Naive B cell (primary cell): ENCODE measurements at regions not wholly inside any gene's neighbourhood (a gene's known extent, or its start where the extent isn't known, plus 50 kb on each side); places are given as distances from the start of the nearest gene placed in this dataset.

Source experiments
- ATAC-seq, 2 donors: fragments of 150-1000 bp; cut with Tn5 transposase; 2 replicates each; pipeline ENCODE4 v1.10.0; 2021; ENCODE audit warnings: low read depth in 2 of 2, mild to moderate bottlenecking in 2 of 2, moderate library complexity in 2 of 2
- DNase-seq: peaks from one replicate; pipeline ENCODE4 v3.0.0; 2022
- H3K27ac Mint-ChIP-seq, 6 donors: one replicate each; pipeline ENCODE4 v1.8.0; 2020 to 2022; ENCODE audit warnings: mild to moderate bottlenecking in 6 of 6, mixed read lengths in 6 of 6, moderate library complexity in 5 of 6, inconsistent platforms in 2 of 6
- H3K27me3 Mint-ChIP-seq, 3 donors: one replicate each; pipeline ENCODE4 v1.8.0; 2021 to 2022; ENCODE audit warnings: mixed read lengths in 3 of 3, mild to moderate bottlenecking in 1 of 3
- H3K36me3 Mint-ChIP-seq, 2 donors: one replicate each; pipeline ENCODE4 v1.8.0; 2020 to 2022; ENCODE audit warnings: mixed read lengths in 2 of 2, inconsistent platforms in 1 of 2, mild to moderate bottlenecking in 1 of 2
- H3K4me1 Mint-ChIP-seq, 3 donors: one replicate each; pipeline ENCODE4 v1.8.0; 2020 to 2022; ENCODE audit warnings: mixed read lengths in 3 of 3, inconsistent platforms in 1 of 3, mild to moderate bottlenecking in 1 of 3, moderate library complexity in 1 of 3
- H3K4me3 Mint-ChIP-seq, 8 donors: one replicate each; pipeline ENCODE4 v1.8.0; 2020 to 2022; ENCODE audit warnings: mild to moderate bottlenecking in 8 of 8, mixed read lengths in 8 of 8, moderate library complexity in 8 of 8, inconsistent platforms in 2 of 8
- H3K9me3 Mint-ChIP-seq, 7 donors: one replicate each; pipeline ENCODE4 v1.8.0; 2020 to 2022; ENCODE audit warnings: mixed read lengths in 7 of 7, mild to moderate bottlenecking in 5 of 7, inconsistent platforms in 2 of 7, moderate library complexity in 1 of 7

DNA sequence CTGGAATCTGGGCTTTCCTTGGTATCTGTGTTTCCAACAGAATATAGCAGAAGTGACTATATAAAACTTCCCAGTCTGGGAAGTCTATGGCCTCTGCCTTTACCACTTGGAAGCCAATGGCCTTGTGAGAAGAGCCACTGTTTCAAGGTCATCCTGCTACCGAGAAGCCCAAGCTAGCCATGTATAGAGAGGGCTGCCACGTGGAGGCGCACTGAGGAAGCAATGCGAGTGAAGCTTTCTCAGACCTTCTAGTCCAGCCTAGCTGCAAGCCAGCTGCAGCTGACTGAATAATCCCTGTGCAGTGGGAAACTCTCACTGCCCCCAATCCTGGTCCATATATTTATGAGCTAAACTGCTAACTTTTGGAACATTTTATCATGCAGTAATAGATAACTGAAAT lies 661.8 kb upstream of the RIOK2 start:
- DNase-seq (no peak), ATAC-seq (no peak)
- H3K4me1 Mint-ChIP-seq = no peaks in the 10 kb centered on the region
- peaks cover 0 to 6% (median 2%) of the 10 kb centered on the region in 7 donors for H3K9me3 Mint-ChIP-seq
- H3K4me3 Mint-ChIP-seq = no peak overlapping the region
- no peak overlapping the region for H3K27ac Mint-ChIP-seq
- H3K36me3 Mint-ChIP-seq = peaks cover 0 to 4% of the 10 kb centered on the region in 2 donors
- H3K27me3 Mint-ChIP-seq = no peaks in the 10 kb centered on the region

DNA sequence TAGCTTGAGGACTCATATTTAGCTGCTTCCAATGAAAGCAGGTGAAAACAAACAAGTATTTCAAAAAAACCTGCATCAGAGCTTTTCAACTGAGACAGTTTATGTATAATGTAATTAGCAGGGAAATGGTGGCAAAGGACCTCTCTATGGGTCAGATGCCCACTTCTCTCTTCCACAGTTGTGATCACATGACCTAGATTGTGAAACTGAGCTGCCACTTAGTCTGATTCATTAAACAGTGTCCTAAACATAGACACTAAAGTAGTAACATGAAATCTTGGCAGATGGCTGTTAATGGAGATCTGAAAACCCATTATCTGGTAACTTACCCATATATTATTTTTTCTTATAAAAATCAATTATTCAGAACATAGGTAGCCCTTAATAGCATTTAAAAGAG lies 663.6 kb upstream of the RIOK2 start:
- Mint-ChIP-seq H3K27me3 (no peaks in the 10 kb centered on the region), H3K4me3 (no peak overlapping the region)

DNA sequence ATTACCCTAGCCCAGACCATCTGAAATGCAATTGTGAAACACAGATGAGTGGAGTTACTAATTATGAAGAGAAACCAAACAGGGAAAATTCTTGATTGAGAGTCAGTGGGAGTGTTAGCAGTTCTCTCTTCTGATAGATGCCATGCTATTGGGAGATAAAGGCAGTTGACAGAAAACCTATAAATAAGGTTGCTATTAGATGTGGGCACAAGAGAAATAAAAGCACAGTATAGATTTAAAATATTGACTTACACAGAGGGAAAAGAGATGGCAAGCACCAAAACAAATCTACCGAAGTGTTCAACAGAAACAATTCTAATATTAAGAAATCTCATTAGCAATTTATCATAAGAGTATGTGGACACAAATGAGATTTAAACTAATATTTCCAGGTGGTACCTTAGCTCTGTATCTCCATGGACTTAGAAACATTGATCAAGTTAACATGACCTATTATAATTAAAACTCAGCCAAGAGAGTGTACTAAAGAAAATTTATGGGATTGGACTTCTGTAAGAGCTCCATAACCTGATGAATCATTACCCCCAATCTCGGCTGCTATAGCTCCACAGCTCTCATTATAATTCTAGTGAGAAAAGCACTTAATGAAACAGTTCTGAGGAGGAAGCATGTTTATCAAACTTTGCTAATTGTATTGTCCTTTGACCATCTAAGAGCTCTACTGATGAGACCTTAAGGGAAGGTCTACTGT lies 665.0 kb upstream of the RIOK2 start:
- DNase-seq = no peak
- no peak overlapping the region for H3K27ac Mint-ChIP-seq
- no peak for ATAC-seq

More for the DNA sequence above, 663.6 kb upstream of the RIOK2 start:
- H3K9me3 Mint-ChIP-seq = peaks cover 0 to 12% (median 7%) of the 10 kb centered on the region in 7 donors
- ATAC-seq (no peak), DNase-seq (no peak)
- H3K36me3 Mint-ChIP-seq = peaks cover 0 to 4% of the 10 kb centered on the region in 2 donors
- H3K27ac Mint-ChIP-seq = no peak overlapping the region
- no peaks in the 10 kb centered on the region for H3K4me1 Mint-ChIP-seq

DNA sequence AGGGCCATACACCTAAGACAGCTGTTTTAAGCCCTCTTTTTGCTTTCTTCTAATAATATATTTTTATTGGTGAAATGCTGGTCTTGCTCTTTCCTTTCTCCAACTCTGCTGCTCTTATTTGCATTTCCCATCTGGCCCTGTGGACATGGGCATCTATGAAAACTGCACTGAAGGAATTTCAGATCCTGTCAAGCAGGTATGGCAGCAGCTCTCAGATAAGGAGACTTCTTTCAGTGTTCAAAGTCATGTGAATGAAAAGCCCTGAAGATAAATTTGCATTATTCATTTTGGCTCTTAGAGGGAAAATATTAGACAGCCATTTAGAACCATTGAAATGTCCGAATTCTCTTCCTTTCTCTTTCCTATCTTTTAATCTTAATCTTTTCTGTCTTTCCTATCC lies 668.0 kb upstream of the RIOK2 start:
- Mint-ChIP-seq H3K27me3 (no peaks in the 10 kb centered on the region), H3K4me3 (no peak overlapping the region), H3K36me3 (peaks cover 0 to 4% of the 10 kb centered on the region in 2 donors), H3K9me3 (peaks cover 4 to 29% (median 19%) of the 10 kb centered on the region in 7 donors), H3K27ac (no peak overlapping the region), H3K4me1 (no peaks in the 10 kb centered on the region)
- DNase-seq (no peak), ATAC-seq (no peak)

More for the DNA sequence above, 665.0 kb upstream of the RIOK2 start:
- Mint-ChIP-seq H3K9me3 (peaks cover 0 to 16% (median 10%) of the 10 kb centered on the region in 7 donors), H3K4me3 (no peak overlapping the region), H3K27me3 (no peaks in the 10 kb centered on the region), H3K36me3 (peaks cover 0 to 4% of the 10 kb centered on the region in 2 donors), H3K4me1 (no peaks in the 10 kb centered on the region)

DNA sequence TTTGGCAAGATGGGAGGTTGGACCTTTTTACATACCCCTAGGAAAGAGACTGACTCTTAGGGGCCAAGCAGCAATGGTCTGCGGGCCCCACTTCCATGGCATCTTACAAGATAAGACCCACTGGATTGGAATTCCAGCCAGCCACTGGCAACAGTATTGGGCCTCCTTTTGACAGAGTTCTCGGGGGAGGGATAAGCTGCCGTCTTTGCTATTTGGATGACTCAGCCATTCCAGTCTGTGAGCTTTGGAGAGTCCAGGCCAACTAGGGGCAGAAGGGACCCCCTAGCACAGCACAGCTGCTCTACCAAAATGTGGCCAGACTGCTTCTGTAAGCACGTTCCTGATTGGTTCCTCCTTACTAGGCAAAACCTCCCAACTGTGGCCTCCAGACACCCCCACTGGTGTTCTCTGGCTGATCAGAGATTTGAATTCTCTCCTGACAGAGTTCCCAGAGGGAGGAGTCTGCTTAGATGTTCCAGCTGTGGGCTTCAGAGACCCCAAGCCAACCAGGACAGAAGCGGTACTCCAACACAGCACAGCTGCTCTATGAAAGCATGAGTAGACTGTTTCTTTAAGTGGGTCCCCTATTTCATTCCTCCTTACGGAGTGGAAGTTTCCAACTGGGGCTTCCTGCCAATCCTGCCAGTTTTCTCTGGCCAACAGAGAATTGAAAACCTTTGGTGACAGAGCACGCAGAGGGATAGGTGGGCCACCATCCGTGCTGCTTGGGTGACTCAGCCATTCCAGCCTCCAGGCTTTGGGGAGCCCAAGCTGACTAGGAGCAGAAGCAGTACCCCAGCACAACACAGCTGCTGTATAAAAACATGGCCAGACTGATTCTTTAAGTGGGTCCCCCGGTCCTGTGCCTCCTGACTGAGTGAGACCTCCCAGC lies 672.1 kb upstream of the RIOK2 start:
- peaks cover 0 to 15% of the 10 kb centered on the region in 2 donors for H3K36me3 Mint-ChIP-seq
- DNase-seq = no peak
- peaks cover 19 to 65% (median 43%) of the 10 kb centered on the region in 7 donors for H3K9me3 Mint-ChIP-seq
- no peak overlapping the region for H3K27ac Mint-ChIP-seq
- ATAC-seq = no peak
- H3K4me3 Mint-ChIP-seq = no peak overlapping the region
- H3K4me1 Mint-ChIP-seq = no peaks in the 10 kb centered on the region
- H3K27me3 Mint-ChIP-seq = no peaks in the 10 kb centered on the region

DNA sequence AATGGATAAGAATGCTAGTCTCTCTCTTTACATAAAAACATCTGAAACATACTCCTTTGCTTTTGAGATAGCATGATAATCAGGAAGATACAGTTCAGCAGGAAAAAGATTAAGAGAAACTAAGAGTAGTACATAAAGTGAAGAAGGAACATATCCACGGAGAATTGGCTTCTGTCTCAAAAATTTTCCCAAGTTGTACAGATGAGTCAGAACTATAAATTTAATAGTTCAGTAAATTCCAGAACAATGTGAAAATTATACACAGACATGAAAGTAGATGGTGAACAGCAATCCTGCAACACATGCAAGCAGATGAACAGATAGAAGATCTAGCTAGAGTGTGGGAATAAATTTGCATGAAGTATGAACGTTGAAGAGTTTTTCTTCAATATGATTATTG lies 691.4 kb upstream of the RIOK2 start:
- DNase-seq = no peak
- ATAC-seq = no peak
- Mint-ChIP-seq H3K9me3 (peaks cover 0 to 12% (median 2%) of the 10 kb centered on the region in 7 donors), H3K4me3 (no peak overlapping the region), H3K4me1 (no peaks in the 10 kb centered on the region), H3K36me3 (no peaks in the 10 kb centered on the region), H3K27me3 (no peaks in the 10 kb centered on the region), H3K27ac (no peak overlapping the region)

DNA sequence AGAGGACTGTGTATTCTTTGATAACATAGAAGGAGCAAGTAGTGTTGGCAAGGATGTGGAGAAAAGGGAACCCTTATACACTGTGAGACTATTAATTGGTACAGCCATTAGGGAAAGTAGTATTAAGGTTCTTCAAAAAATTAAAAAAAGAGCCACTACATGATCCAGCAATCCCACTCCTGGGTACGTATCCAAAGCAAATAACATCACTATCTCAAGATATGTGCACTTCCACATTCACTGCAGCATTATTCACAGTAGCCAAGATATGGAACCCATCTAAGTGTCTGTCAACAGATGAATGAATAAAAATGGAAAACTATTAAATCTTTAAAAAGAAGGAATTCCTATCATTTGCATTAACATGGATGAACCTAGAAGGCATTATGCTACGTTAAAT lies 693.2 kb upstream of the RIOK2 start:
- DNase-seq = no peak
- Mint-ChIP-seq H3K27ac (no peak overlapping the region), H3K36me3 (no peaks in the 10 kb centered on the region), H3K27me3 (no peaks in the 10 kb centered on the region), H3K9me3 (peaks cover 0 to 8% (median 0%) of the 10 kb centered on the region in 7 donors), H3K4me3 (no peak overlapping the region), H3K4me1 (no peaks in the 10 kb centered on the region)
- no peak for ATAC-seq

DNA sequence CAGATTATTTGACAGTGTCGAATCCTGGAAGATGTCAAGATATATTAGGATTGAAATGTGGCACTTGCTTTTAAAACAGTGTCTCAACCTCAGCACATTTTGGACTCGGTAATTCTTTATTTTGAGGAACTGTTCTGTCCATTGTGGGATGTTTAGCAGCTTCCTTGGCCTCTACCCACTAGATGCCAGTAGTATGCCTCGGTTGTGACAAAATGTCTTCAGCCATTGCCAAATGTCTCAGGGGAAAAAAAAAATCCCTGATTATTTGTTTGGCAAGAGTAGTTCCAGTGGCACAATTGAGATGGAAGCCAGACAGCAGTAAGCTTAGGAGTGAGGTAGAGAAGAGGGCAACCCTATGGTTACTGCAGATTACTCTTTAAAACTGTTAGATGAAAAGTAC lies 694.5 kb upstream of the RIOK2 start:
- ATAC-seq = no peak
- no peaks in the 10 kb centered on the region for H3K36me3 Mint-ChIP-seq
- no peak overlapping the region for H3K27ac Mint-ChIP-seq

DNA sequence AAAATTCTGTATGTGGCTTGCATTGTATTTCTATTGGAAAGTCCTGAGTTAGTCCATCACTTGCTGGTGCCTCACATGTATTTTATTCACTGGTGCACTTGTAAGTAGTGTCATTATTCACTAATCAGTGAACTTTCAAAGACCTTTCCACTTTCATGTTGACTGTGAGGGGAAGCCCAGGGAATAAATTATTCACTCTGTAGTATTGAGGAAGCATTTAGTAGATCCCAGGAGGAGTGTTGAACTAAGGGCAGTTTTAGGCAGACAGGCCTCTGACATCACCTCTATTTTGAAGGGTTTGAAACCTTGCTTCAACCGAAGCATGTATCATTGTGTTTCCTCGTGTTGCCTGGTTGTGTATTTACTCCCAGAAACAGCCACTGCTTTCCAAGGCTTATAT lies 705.4 kb upstream of the RIOK2 start:
- no peak overlapping the region for H3K27ac Mint-ChIP-seq
- no peaks in the 10 kb centered on the region for H3K4me1 Mint-ChIP-seq
- H3K36me3 Mint-ChIP-seq = peaks cover 4 to 8% of the 10 kb centered on the region in 2 donors
- no peaks in the 10 kb centered on the region for H3K27me3 Mint-ChIP-seq
- no peak for DNase-seq
- H3K4me3 Mint-ChIP-seq = no peak overlapping the region
- no peak for ATAC-seq
- peaks cover 2 to 15% (median 8%) of the 10 kb centered on the region in 7 donors for H3K9me3 Mint-ChIP-seq

More for the DNA sequence above, 694.5 kb upstream of the RIOK2 start:
- Mint-ChIP-seq H3K27me3 (no peaks in the 10 kb centered on the region), H3K9me3 (no peaks in the 10 kb centered on the region), H3K4me3 (no peak overlapping the region), H3K4me1 (no peaks in the 10 kb centered on the region)
- DNase-seq = no peak

DNA sequence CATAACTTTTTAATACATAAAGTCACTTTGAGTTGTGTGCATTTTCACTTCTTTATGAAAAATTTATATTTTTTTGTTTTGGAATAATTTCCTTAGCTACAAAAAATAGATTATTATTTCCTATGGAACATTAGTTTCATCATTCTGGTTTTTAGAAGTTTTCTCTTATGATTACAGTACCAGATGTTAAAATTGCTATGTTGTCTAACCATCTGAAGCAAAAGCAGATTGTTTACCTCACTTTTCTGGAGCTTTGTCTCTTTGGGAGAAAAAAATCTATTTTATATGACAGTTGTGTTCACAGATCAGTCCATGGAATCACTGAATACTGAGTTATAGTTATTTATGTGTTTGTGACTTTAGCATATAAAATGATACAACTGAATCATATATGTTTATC lies 708.9 kb upstream of the RIOK2 start:
- H3K4me1 Mint-ChIP-seq = no peaks in the 10 kb centered on the region
- H3K9me3 Mint-ChIP-seq = peaks cover 0 to 22% (median 7%) of the 10 kb centered on the region in 7 donors
- H3K27me3 Mint-ChIP-seq = no peaks in the 10 kb centered on the region
- H3K27ac Mint-ChIP-seq = no peak overlapping the region
- DNase-seq (no peak), ATAC-seq (no peak)
- H3K4me3 Mint-ChIP-seq = no peak overlapping the region
- H3K36me3 Mint-ChIP-seq = peaks cover 0 to 4% of the 10 kb centered on the region in 2 donors

DNA sequence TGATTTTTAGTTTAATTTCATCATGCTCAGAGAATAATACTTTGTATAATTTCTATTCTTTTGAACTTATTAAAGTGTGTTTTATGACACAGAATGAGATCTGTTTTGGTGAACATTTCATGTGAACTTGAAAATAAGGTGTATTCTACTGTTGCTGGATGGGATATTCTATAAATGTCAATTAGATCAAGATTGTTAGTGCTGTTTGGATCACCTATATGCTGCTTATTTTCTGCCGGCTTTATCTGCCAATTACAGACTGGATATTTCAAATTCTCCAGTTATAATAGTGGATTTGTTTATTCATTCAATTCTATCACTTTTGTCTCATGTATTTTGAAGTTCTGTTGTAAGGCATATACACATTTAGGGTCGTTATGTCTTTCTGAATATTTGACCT lies 720.7 kb upstream of the RIOK2 start:
- Mint-ChIP-seq H3K4me1 (no peaks in the 10 kb centered on the region), H3K4me3 (no peak overlapping the region), H3K36me3 (peaks cover 0 to 15% of the 10 kb centered on the region in 2 donors), H3K27ac (no peak overlapping the region), H3K9me3 (peaks cover 4 to 57% (median 37%) of the 10 kb centered on the region in 7 donors), H3K27me3 (no peaks in the 10 kb centered on the region)
- no peak for DNase-seq
- no peak for ATAC-seq

DNA sequence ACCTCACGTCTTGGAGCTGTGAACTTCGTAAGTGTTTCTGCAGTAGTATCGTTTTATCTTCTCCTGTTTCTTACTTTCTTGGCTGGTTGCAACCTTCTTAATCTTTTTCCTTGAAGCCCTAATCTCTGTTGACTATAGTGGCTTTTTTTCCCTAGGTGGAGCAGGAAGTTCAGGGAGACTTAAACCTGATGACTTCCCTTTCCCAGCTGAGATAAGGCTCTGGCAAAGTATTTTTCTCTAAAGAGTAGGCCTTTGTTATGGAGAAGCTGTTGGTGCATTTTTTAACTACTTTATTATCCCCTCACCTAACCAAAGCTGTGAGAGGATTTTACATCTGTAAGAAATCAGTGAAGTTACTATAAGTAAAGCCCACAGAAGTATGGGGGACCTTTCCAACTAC lies 723.1 kb upstream of the RIOK2 start:
- no peaks in the 10 kb centered on the region for H3K27me3 Mint-ChIP-seq
- ATAC-seq (no peak), DNase-seq (no peak)
- no peak overlapping the region for H3K4me3 Mint-ChIP-seq
- H3K36me3 Mint-ChIP-seq = peaks cover 0 to 7% of the 10 kb centered on the region in 2 donors
- peaks cover 4 to 40% (median 26%) of the 10 kb centered on the region in 7 donors for H3K9me3 Mint-ChIP-seq
- no peak overlapping the region for H3K27ac Mint-ChIP-seq
- no peaks in the 10 kb centered on the region for H3K4me1 Mint-ChIP-seq

DNA sequence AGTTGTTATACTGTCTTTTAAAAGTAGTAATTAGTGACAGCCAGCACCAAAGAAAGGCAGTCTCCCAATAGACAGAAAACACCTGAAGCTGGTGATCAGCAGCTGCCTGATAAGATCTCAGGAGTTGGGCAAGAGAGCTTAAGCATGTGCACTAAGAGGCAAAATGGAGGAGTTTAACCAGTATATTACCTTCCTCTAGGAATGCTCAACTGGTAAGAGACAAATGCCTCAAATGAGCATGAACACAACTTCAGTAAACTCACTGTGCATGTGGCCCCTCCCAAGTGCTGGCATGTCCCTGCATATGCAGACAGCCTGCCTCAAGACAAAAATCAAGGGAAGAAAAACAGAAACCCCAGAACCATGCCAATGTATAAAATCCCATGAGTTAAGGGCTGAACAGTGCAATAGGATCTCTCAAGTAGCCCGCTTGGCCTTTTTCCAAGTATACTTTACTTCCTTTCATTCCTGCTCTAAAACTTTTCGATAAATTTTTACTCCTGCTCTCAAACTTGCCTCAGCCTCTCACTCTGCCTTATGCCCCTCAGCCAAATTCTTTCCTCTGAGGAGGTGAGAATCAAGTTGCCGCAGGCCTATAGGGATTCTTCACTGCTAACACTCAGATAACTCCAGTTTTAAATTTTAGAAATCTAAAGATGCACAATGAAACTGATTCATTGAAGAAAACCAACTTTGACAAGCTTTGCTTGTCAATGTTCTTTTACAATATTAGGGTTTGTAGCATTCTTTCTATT lies 724.8 kb upstream of the RIOK2 start:
- H3K4me3 Mint-ChIP-seq = no peak overlapping the region
- DNase-seq = no peak
- ATAC-seq = no peak
- no peaks in the 10 kb centered on the region for H3K4me1 Mint-ChIP-seq
- no peak overlapping the region for H3K27ac Mint-ChIP-seq
- H3K9me3 Mint-ChIP-seq = peaks cover 0 to 30% (median 22%) of the 10 kb centered on the region in 7 donors
- H3K27me3 Mint-ChIP-seq = no peaks in the 10 kb centered on the region
- no peaks in the 10 kb centered on the region for H3K36me3 Mint-ChIP-seq
